ENCODE measurements at regions not wholly inside any gene's neighbourhood (a gene's known extent, or its start where the extent isn't known, plus 50 kb on each side); places are given as distances from the start of the nearest gene placed in this dataset.

DNA sequence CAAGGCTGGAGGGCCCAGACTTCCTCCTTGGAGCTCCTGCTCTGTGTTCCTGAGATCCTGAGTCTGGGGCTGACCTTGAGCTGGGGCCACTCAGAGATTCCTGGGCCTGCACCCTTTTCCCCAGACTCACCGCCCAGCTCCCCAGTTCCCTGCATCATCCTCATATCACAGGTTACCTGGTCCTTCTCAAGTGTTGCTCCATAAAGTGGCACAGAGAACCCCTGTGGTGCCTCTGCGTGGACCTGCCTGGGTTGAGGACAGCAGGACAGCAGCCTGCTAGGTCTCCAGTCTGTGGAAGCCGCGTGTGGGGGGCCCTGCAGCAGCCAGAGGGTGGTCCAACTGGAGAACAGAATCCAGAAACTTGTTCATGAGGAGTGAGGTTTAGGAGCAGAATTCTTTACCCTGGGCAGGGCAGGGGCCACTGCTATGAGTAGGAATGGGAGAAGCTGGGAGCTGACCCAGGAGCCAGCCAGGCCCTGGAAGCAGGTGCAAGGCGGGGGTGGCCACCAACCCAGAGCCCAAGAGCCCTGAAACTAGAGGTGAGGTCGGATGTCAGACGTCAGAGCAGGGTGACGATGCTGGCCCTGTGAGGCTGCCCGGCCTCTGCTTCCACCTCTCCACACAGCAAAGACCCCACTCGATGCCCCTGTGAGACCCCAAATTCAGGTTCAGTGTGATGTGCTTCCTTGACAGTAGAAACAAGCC is 299.4 kb downstream of the TCERG1L start:
- CTCF ChIA-PET: no interaction called here
- Mint-ChIP-seq H3K27me3 (ENCODE audit: unreplicated experiment) (no peaks in the 10 kb centered on the region), H3K27ac (ENCODE audit: unreplicated experiment) (no peak overlapping the region), H3K4me3 (ENCODE audit: low read depth, unreplicated experiment) (no peak overlapping the region), H3K36me3 (ENCODE audit: insufficient read depth, unreplicated experiment) (no peaks in the 10 kb centered on the region), H3K4me1 (ENCODE audit: low read depth, unreplicated experiment) (no peaks in the 10 kb centered on the region), H3K9me3 (ENCODE audit: low read depth, unreplicated experiment) (peaks cover 6% of the 10 kb centered on the region)
- no peak for DNase-seq
- intact Hi-C loops (cut with micrococcal nuclease; ENCODE audit: unreplicated experiment): no loop called here
- no TSS peak for BruUV-seq (replicated peaks)
- TF ChIP-seq, protein P1, sequence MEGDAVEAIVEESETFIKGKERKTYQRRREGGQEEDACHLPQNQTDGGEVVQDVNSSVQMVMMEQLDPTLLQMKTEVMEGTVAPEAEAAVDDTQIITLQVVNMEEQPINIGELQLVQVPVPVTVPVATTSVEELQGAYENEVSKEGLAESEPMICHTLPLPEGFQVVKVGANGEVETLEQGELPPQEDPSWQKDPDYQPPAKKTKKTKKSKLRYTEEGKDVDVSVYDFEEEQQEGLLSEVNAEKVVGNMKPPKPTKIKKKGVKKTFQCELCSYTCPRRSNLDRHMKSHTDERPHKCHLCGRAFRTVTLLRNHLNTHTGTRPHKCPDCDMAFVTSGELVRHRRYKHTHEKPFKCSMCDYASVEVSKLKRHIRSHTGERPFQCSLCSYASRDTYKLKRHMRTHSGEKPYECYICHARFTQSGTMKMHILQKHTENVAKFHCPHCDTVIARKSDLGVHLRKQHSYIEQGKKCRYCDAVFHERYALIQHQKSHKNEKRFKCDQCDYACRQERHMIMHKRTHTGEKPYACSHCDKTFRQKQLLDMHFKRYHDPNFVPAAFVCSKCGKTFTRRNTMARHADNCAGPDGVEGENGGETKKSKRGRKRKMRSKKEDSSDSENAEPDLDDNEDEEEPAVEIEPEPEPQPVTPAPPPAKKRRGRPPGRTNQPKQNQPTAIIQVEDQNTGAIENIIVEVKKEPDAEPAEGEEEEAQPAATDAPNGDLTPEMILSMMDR (IDR thresholded peaks at IDR 0.05; ENCODE audit: unreplicated experiment): no peak

DNA sequence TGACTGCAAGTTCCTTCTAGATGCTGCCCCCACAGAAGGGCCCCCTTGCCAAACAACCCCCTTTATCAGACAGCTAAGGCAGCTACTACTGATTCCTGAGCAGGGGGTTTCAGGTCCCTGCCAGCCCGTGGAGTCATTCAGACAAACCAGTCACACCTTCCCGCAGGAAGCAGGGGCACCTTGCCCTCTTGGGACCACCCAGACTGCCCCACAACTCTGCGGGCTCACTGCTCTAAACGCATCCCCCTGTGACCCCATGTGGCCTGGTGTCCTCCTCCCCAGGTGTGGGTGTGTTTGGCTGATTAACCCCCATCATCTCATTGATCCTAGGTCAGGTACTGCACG is 298.9 kb downstream of the TCERG1L start:
- no peak overlapping the region for H3K27ac Mint-ChIP-seq (ENCODE audit: unreplicated experiment)
- TF ChIP-seq, protein P1 (IDR thresholded peaks at IDR 0.05; ENCODE audit: unreplicated experiment): no peak
- no peak for DNase-seq
- no peak overlapping the region for H3K4me3 Mint-ChIP-seq (ENCODE audit: low read depth, unreplicated experiment)
- peaks cover 4% of the 10 kb centered on the region for H3K9me3 Mint-ChIP-seq (ENCODE audit: low read depth, unreplicated experiment)
- no peaks in the 10 kb centered on the region for H3K4me1 Mint-ChIP-seq (ENCODE audit: low read depth, unreplicated experiment)
- intact Hi-C loops (cut with micrococcal nuclease; ENCODE audit: unreplicated experiment): no loop called here
- no peaks in the 10 kb centered on the region for H3K27me3 Mint-ChIP-seq (ENCODE audit: unreplicated experiment)
- no TSS peak for BruUV-seq (replicated peaks)
- CTCF ChIA-PET: no interaction called here
- no peaks in the 10 kb centered on the region for H3K36me3 Mint-ChIP-seq (ENCODE audit: insufficient read depth, unreplicated experiment)

DNA sequence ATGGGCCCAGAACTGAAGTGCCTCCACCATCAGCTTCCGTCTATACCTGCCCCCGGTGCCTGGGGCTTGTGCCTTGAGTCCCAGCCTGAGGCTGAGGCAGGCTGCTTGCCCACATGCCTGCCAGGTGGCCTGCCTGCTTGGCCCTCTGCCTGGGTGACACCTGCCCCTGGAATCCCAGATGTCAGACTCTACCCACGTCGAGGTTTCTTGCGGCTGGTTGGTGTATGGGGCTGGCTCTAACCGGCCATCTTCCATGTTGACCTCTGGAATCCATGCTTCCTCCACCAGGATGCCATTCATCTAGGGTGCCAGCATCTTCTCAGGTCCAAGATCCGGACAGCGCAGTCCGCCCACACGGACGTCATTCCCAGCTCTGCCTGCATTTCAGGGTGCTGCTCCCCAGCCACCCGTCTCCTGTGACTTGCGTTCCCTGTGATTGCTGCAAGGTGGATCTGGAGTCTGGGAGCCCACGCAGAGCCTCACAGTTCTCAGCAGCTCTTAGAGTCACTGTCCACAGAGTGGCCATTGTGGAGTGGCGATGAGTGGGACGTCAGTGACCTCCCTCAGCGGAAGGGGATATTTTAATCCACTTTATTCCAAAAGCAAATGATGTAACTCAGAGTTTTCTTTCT is 298.1 kb downstream of the TCERG1L start:
- Mint-ChIP-seq H3K9me3 (ENCODE audit: low read depth, unreplicated experiment) (peaks cover 4% of the 10 kb centered on the region), H3K36me3 (ENCODE audit: insufficient read depth, unreplicated experiment) (no peaks in the 10 kb centered on the region), H3K4me3 (ENCODE audit: low read depth, unreplicated experiment) (no peak overlapping the region), H3K27ac (ENCODE audit: unreplicated experiment) (no peak overlapping the region), H3K27me3 (ENCODE audit: unreplicated experiment) (no peaks in the 10 kb centered on the region), H3K4me1 (ENCODE audit: low read depth, unreplicated experiment) (no peaks in the 10 kb centered on the region)
- CTCF ChIA-PET: no interaction called here
- intact Hi-C loops (cut with micrococcal nuclease; ENCODE audit: unreplicated experiment): no loop called here
- no TSS peak for BruUV-seq (replicated peaks)
- TF ChIP-seq, protein P1 (IDR thresholded peaks at IDR 0.05; ENCODE audit: unreplicated experiment): no peak
- DNase-seq: no peak

DNA sequence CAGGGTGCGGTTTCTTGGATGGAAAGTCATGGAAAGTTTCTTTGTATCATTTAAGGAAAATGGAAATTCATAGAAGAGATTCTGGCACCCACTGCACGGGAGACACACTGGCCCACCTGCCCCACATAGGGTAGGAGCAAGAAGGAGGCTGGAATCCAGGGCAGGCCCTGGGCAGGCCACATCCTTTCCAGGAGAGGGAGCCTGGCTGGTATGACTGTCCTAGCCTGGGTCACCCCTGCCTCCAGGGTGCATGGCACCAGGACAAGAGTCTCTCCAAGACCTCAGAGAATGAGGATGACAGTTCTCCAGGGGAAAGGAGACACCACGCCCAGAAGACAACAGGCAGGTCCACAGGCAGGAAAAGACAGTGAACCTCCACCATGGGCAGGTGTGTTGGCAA is 297.2 kb downstream of the TCERG1L start:
- H3K9me3 Mint-ChIP-seq (ENCODE audit: low read depth, unreplicated experiment): peaks cover 4% of the 10 kb centered on the region
- DNase-seq: no peak
- intact Hi-C loops (cut with micrococcal nuclease; ENCODE audit: unreplicated experiment): no loop called here
- CTCF ChIA-PET: no interaction called here
- no peaks in the 10 kb centered on the region for H3K36me3 Mint-ChIP-seq (ENCODE audit: insufficient read depth, unreplicated experiment)
- no peak overlapping the region for H3K4me3 Mint-ChIP-seq (ENCODE audit: low read depth, unreplicated experiment)
- BruUV-seq (replicated peaks): no TSS peak
- no peaks in the 10 kb centered on the region for H3K4me1 Mint-ChIP-seq (ENCODE audit: low read depth, unreplicated experiment)
- no peaks in the 10 kb centered on the region for H3K27me3 Mint-ChIP-seq (ENCODE audit: unreplicated experiment)
- TF ChIP-seq, protein P1 (IDR thresholded peaks at IDR 0.05; ENCODE audit: unreplicated experiment): no peak
- H3K27ac Mint-ChIP-seq (ENCODE audit: unreplicated experiment): no peak overlapping the region
